GM21367 (cell line): ENCODE measurements at regions not wholly inside any gene's neighbourhood (a gene's known extent, or its start where the extent isn't known, plus 50 kb on each side); places are given as distances from the start of the nearest gene placed in this dataset.

Experiments used
- ATAC-seq: cut with Tn5 transposase; IDR thresholded peaks from one replicate; pipeline ENCODE4 v1.9.1; 2021; ENCODE audit not compliant: unreplicated experiment

- ATAC-seq, result no peak
These were observed 564.8 kb downstream of the MED13L start for GRCh38 chr12:115712676-115713075.

GRCh38 chr12:115710104-115710564 is 567.4 kb downstream of the MED13L start:
- no peak for ATAC-seq

- ATAC-seq, result no peak
These were observed 567.9 kb downstream of the MED13L start for GRCh38 chr12:115709540-115710011.

GRCh38 chr12:115708801-115709200 is 568.7 kb downstream of the MED13L start:
- no peak for ATAC-seq

- no peak for ATAC-seq
These were observed 576.5 kb downstream of the MED13L start for GRCh38 chr12:115700896-115701465.

- ATAC-seq, result no peak
These were observed 577.4 kb downstream of the MED13L start for GRCh38 chr12:115700081-115700480.

- no peak for ATAC-seq
These were observed 579.2 kb downstream of the MED13L start for GRCh38 chr12:115698257-115698656.

GRCh38 chr12:115697340-115697739 is 580.2 kb downstream of the MED13L start:
- ATAC-seq, result no peak

GRCh38 chr12:115694564-115694963 is 582.9 kb downstream of the MED13L start:
- no peak for ATAC-seq

GRCh38 chr12:115693970-115694369 is 583.5 kb downstream of the MED13L start:
- no peak for ATAC-seq

GRCh38 chr12:115691123-115691522 is 586.4 kb downstream of the MED13L start:
- no peak for ATAC-seq

GRCh38 chr12:115687094-115687493 is 590.4 kb downstream of the MED13L start:
- no peak for ATAC-seq

GRCh38 chr12:115683240-115683780 is 594.2 kb downstream of the MED13L start:
- ATAC-seq, result no peak

- no peak for ATAC-seq
These were observed 596.5 kb downstream of the MED13L start for GRCh38 chr12:115680967-115681366.

- ATAC-seq, result no peak
These were observed 604.9 kb downstream of the MED13L start for GRCh38 chr12:115672506-115673080.

GRCh38 chr12:115672086-115672485 is 605.4 kb downstream of the MED13L start:
- no peak for ATAC-seq

GRCh38 chr12:115670869-115671268 is 606.6 kb downstream of the MED13L start:
- ATAC-seq, result no peak

- no peak for ATAC-seq
These were observed 610.4 kb downstream of the MED13L start for GRCh38 chr12:115667116-115667515.

- no peak for ATAC-seq
These were observed 611.3 kb downstream of the MED13L start for GRCh38 chr12:115666168-115666567.

GRCh38 chr12:115661112-115661511 is 616.4 kb downstream of the MED13L start:
- no peak for ATAC-seq

- no peak for ATAC-seq
These were observed 617.2 kb downstream of the MED13L start for GRCh38 chr12:115660211-115660805.

- ATAC-seq, result no peak
These were observed 618.1 kb downstream of the MED13L start for GRCh38 chr12:115659422-115659821.
